ENCODE measurements at regions not wholly inside any gene's neighbourhood (a gene's known extent, or its start where the extent isn't known, plus 50 kb on each side); places are given as distances from the start of the nearest gene placed in this dataset.

GRCh38 chr10:120641695-120642094, 184.7 kb downstream of the PLPP4 start:
- no peak for DNase-seq (ENCODE audit: low spot score)
- in situ Hi-C loops (cut with MboI; ENCODE audit: low pct_unique_long_range_greater_than_20kb, low sequenced_read_pairs, unreplicated experiment) = no loop called here
- TF ChIP-seq CTCF (IDR thresholded peaks at IDR 0.05; ENCODE audit: extremely low read depth, insufficient read depth, missing control alignments) = no peak

- DNase-seq (ENCODE audit: low spot score) = no peak
- TF ChIP-seq CTCF (IDR thresholded peaks at IDR 0.05; ENCODE audit: extremely low read depth, insufficient read depth, missing control alignments) = no peak
These were observed 186.3 kb downstream of the PLPP4 start for GRCh38 chr10:120643351-120643750.

GRCh38 chr10:120644556-120645410, 187.8 kb downstream of the PLPP4 start:
- no peak for DNase-seq (ENCODE audit: low spot score)
- in situ Hi-C loops (cut with MboI; ENCODE audit: low pct_unique_long_range_greater_than_20kb, low sequenced_read_pairs, unreplicated experiment) = no loop called here
- no peak for TF ChIP-seq CTCF (IDR thresholded peaks at IDR 0.05; ENCODE audit: extremely low read depth, insufficient read depth, missing control alignments)

More at GRCh38 chr10:120643351-120643750, 186.3 kb downstream of the PLPP4 start:
- in situ Hi-C loops (cut with MboI; ENCODE audit: low pct_unique_long_range_greater_than_20kb, low sequenced_read_pairs, unreplicated experiment) = no loop called here

GRCh38 chr10:120646159-120646732, 189.2 kb downstream of the PLPP4 start:
- DNase-seq (ENCODE audit: low spot score) = no peak
- in situ Hi-C loops (cut with MboI; ENCODE audit: low pct_unique_long_range_greater_than_20kb, low sequenced_read_pairs, unreplicated experiment) = no loop called here
- no peak for TF ChIP-seq CTCF (IDR thresholded peaks at IDR 0.05; ENCODE audit: extremely low read depth, insufficient read depth, missing control alignments)

- in situ Hi-C loops (cut with MboI; ENCODE audit: low pct_unique_long_range_greater_than_20kb, low sequenced_read_pairs, unreplicated experiment) = no loop called here
- DNase-seq (ENCODE audit: low spot score) = no peak
- TF ChIP-seq CTCF (IDR thresholded peaks at IDR 0.05; ENCODE audit: extremely low read depth, insufficient read depth, missing control alignments) = no peak
These were observed 189.9 kb downstream of the PLPP4 start for GRCh38 chr10:120646738-120647456.

GRCh38 chr10:120650705-120651399, 193.8 kb downstream of the PLPP4 start:
- in situ Hi-C loops (cut with MboI; ENCODE audit: low pct_unique_long_range_greater_than_20kb, low sequenced_read_pairs, unreplicated experiment) = no loop called here
- no peak for TF ChIP-seq CTCF (IDR thresholded peaks at IDR 0.05; ENCODE audit: extremely low read depth, insufficient read depth, missing control alignments)
- no peak for DNase-seq (ENCODE audit: low spot score)
